ENCODE measurements at regions not wholly inside any gene's neighbourhood (a gene's known extent, or its start where the extent isn't known, plus 50 kb on each side); places are given as distances from the start of the nearest gene placed in this dataset.
A peak's percentile ranks its signal among the peaks of the same experiment; 100 is the strongest.
"Not testable (repeated sequence)": the region's sequence is repeated elsewhere in the genome, so short reads cannot be mapped to it uniquely, and the experiment has no call there.

DNA sequence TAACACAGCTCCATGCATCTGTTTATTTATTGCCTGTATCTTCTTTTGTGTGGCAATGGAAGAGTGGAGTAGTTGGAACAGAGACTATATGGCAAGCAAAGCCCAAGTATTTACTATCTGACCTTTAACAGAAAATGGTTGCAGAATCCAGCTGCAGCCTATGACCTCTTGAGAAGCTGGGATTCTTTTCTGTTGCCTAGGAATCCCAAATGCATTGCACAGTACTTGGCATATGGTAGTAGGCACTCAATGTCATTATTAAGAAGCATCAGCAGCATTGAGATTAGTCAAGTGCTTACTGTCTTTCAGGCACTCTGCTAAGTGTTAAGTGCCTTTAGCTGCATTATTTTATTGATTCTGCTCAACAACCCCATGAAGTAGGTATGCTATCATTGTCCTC lies 331.6 kb downstream of the CCDC85A start:
- DNase-seq (ENCODE audit: low read depth) = no peak

DNA sequence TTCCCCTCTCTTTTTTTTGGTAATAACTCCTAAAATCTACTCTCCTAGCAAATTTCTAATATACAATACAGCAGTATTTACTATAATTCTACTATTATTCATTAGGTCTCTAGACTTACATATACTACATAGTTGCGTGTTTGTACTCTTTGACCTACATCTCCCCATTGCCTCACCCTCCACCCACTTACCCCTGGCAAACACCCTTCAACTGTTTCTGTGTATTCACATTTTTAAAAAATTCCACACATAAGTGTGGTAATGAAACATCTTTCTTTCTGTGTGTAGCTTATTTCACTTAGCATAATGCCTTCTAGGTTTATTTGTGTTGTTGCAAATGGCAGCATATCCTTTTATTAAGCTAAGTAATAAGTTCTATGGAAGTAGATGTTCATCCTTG lies 336.0 kb downstream of the CCDC85A start:
- no peak for DNase-seq (ENCODE audit: low read depth)

DNA sequence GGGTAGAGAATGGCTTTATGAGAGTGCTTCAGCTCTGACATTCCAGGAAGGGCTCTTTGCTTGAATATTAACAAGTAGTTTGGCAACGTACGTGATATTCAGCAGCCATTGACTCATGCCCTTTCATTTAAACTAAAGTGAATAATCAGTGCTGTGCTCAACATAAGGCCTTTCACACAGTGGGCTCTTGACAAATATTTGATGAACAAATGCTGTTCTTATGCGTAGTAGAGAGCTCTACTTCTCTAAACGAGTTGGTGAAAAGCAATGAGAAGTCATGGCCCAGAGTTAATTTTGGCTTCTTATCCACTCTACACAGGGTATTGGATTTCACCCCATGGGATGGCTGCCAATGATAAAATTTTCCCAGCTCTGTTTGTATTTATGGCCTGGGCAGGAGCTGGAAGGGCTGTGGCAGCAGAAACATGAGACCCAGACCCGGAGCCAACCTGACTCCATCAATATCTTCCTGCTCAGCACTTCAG lies 338.9 kb downstream of the CCDC85A start:
- DNase-seq (ENCODE audit: low read depth) = no peak

DNA sequence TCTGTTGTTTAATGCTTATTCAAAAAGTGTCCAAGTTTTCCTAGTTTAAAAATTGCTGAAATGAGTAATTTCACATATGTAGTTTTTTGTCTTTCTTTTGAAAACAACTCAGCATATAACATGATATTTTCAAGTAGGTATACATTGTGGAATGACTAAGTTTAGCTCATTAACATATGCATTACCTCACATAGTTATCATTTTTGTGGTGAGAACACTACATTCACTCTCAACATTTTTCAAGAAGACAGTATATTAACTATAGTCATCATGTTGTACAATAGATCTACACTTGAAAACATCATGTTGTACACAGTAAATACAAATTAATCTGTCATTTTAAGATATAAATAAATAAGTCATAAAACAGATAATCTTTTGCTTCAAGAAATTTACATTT lies 340.0 kb downstream of the CCDC85A start:
- DNase-seq (ENCODE audit: low read depth) = no peak

DNA sequence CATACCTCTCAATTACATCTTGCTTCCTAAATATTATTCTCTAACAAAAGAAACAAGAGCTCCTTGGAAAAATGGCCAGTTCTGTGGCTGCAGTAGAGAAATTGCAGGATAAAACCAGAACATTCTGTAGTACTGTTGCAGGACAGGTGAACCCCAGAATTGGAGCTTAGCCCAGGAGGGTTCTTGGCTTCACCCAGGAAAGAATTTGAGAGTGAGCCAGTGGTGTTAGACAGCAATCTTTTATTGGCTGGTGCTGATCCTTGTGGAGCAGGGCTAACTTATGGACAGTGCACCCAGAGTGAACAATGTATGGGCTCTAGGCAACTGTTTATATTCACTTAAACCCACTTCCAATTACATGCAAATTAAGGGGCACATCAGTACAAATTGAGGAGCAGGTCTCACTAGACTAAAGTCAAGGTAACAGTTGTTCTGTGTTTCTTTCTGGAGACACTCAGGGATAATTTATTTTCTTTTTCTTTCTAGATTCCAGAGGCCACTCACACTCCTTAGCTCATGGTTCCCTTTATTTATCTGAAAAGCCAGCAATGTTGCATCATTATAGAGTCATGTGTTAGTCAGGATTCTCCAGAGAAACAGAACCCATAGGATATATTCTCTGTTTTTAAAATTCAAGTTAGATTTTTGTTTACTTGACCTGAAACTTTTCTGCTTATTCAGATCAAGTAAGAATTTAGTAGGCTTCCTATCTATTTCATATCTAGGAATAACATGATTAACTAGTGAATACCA lies 348.1 kb downstream of the CCDC85A start:
- no peak for DNase-seq (ENCODE audit: low read depth)

DNA sequence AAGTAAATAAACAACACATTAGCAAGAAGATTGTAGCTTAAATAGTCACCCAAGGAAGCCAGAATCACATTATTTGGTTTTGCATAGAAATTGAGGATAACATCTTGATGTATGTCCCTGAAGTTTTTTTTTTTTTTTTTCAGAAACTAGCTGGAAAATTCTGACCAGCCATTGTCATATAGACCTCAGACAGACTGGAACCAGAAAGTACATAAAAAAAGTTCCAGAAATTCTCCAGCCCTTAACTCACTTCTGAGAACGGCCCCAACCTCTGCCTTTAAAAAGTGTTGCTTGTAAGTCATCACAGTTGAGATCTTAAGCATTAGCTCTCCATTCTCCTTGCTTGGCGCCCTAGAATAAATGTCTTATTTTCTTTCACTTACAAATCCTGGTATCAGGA lies 350.5 kb downstream of the CCDC85A start:
- peak; percentile 74 for DNase-seq (ENCODE audit: low read depth)

DNA sequence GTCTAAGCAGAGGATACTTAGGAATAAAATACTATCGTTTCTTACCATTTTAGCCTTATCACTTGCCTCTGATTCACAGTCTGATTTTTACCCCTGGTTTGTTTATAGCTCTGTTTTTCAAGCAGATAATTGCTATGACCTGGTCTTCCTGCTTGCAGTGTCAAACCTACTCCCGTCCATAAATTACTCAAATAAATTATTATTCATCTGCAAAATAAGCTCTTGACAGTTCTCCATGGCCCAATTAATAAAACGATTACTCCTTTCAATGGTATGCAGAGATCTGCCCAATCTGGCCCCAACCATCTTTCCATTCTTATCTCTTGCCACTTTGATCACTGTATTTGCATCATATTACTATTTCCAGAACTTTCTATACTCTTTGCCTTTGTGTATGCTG lies 354.0 kb downstream of the CCDC85A start:
- no peak for DNase-seq (ENCODE audit: low read depth)

DNA sequence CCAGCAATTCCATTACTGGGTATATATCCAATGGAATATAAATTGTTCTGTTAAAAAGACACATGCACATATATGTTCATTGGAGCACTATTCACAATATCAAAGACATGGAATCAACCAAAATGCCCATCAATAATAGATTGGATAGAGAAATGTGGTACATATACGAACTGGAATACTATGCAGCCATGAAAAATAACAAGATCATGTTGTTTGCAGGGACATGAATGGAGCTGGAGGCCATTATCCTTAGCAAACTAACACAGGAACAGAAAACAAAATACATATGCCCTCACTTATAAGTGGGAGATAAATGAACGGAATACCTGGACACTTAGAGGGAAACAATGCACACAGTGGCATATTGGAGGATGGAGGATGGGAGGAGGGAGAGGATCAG lies 355.8 kb downstream of the CCDC85A start:
- no peak for DNase-seq (ENCODE audit: low read depth)

DNA sequence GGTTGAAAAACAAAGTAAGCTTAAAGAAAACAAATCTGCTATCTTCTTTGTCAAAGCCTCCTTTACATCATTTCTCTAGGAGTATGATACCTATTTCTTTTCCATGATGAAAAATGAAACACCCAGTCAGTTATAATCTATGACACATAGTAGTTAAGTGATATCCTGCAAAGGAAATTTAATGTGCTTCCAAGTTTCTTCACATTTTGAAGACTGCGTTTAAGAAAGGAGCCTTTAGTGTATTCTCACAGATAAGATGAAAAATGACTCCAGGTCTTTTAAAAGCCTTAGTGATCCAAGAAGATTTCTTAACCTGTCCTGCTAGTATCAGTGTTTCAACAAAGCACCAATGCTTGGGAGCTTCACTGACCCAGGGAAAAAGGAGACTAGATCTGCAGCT lies 356.7 kb downstream of the CCDC85A start:
- no peak for DNase-seq (ENCODE audit: low read depth)

DNA sequence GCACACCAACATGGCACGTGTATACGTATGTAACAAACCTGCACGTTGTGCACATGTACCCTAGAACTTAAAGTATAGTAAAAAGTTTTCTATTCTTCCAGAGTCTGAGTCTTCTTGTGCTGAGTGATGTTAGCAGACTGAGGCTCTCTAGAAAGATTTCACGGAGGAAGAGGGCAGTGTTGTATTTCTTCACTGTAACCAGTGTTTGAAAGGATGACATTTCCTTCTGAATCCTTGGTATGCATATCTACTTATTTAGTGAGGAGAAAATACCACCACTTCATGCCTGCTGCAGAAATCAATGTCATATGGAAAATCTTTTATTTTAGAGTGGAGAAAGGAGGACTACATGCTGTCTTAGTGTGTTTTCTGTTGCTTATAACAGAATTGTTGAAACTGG lies 357.1 kb downstream of the CCDC85A start:
- DNase-seq (ENCODE audit: low read depth) = no peak

DNA sequence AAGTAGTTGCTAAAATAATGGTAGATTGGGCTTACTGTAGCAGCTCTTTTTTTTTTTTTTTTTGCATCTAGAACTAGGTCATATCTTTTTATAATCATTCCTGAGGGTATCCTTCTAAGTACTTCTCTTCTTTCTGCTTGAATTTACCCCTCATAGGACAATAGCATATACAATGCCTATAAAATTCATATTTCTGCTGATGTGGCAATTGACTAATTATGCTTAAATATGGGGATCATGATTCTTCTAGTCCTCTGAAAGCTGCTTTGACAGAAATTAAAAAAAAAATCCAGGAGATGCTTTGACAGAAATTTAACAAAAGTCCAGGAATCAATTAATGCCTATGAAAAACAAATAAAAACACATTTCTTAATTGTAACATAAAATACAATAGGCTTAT lies 358.4 kb downstream of the CCDC85A start:
- DNase-seq (ENCODE audit: low read depth) = no peak

DNA sequence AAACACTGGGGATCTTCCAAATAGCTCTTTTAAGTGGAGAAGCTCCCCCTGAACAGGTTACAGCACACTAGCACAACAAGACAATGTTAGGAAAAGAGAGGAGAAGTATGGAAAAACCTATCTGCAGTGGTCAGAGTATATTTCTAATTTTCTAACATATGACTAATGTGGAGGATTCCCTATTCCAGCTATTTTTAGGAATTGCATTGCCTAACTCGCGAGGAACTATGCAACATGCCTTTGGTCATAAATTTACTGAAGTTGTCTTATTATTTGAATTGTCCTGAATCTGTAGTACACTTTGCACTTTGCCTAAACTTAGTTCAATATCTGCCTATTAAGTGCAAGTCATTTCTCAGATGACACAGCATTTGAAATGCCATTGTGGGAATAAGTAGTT lies 381.4 kb downstream of the CCDC85A start:
- DNase-seq (ENCODE audit: low read depth) = no peak

DNA sequence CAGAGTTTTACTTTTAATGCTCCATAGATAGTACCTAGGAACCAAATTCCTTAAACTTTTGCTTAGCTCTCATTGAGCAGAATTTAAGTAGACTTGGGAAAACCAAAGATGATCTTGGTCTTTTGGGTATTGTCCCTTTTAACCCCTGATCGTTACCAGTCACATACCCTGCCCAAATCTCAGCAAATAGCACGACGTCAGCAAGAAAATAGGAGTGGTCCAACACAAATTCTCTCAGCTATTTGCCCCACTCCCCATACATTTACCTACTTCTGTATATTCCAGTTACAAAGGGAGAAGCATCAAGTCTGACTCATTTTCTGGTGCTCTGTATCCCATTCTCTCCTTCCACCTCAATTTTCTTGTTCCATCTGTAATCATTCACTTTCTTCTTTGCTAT lies 387.3 kb downstream of the CCDC85A start:
- DNase-seq (ENCODE audit: low read depth) = no peak

DNA sequence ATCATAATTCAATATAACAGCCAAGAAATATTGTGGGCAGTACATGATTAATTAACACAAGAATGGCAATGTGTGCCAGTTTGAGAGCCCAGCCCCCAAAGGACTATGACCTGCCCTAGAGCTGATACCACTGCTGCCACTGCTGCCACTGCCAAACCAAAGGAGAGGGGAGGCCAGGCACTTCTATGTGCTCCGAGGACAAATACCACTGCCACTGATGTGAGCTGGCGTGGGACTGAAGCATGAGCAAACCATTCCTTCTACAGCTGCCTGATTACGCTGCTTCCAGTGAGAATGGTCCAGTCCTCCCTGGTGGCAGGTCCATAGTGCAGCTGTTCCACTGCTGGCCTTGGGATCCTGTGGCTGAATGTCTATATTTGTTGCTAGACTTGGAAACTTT lies 392.2 kb downstream of the CCDC85A start:
- DNase-seq (ENCODE audit: low read depth) = no peak

DNA sequence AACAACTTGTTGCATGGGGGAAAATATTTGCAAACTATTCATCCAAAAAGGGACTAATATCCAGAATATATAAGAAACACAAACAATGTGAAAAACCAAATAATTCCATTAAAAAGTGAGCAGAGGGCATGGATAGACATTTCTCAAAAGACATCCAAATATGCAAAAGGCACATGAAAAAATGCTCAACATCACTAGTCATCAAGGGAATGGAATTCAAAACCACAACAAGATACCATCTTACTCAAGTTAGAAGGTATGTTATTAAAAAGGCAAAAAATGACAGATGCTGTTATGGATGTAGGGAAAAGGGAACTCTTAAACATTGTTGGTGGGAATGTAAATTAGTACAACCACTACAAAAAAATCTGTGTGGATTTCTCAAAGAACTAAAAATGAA lies 396.5 kb downstream of the CCDC85A start:
- DNase-seq (ENCODE audit: low read depth) = peak; percentile 93

DNA sequence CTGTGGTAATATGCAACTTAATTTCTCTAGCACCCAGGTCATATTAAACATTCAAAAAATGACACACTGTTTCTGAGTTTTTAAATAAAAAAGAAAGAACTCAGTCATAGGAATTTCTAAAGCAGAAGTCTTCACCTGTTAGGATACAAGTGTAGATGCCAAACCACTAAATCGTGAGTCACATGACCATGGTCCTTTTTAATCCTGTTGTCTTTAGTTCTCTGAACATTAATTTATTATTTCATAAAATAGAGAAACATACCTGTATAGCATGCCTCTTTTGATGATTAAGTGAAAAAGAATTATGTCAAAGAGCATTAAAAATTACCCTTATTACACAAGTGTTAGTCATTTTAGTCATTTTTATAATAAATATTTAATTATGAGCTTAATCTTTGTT lies 398.8 kb downstream of the CCDC85A start:
- DNase-seq (ENCODE audit: low read depth) = no peak

DNA sequence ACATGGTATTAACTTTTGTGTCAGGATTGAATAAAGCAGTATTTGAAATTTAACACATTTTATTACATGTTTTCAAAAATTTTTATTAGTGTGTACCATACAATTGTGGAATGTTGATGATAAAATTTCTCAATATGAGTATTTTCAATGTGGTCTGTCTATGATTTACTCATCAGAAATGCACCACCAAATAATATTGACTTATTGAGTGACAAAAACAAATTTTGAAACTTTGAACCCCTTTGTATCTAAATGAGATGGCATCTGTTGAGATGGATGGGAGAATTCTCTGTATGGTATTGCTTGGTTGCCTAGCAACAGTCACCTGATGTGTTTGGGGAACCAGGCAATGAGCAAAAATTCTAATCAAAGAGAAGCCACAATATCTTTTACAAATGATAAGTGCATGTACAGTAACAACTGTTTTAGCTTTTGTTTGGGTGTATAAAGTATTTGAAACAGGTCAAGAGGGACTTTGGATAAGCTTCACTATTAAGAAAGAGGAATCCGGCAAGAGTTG lies 400.1 kb downstream of the CCDC85A start:
- DNase-seq (ENCODE audit: low read depth) = no peak

DNA sequence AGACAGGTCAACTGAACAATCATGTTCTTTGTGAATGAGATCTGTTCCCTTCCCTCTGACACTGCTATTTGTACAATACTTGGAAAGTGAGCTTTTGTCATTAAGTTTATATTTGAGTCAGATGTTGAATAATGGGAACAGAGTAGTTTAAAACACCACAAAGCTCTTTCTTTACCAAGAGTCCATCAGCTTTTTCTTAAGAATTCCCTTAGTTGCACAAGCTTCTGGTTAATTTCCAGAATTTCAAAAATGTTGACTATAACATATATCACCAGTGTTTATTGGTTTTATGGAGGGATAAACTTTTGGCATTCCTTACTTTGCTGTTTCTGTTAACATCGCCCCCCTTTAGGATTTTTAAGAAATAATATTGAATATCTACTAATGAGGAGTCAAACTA lies 403.7 kb downstream of the CCDC85A start:
- DNase-seq (ENCODE audit: low read depth) = peak; percentile 53

DNA sequence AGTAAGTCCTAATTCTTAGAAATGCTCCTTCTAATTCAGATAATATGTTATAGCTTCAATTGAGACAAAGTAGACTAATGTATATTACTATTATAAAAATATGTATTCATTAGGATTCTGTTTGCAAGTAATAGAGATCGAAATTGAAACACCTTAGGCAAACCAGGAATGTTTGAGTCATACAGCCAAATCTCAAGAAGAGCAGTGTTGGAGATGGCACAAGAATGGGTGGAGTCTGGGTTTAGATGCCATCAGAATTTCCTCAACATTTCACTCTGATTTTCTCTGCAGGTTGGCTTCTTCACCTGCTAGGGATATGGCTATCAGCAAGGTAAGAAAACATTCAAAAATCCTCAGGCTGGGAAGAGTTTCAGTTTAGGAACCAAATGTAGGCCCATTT lies 405.4 kb downstream of the CCDC85A start:
- no peak for DNase-seq (ENCODE audit: low read depth)

DNA sequence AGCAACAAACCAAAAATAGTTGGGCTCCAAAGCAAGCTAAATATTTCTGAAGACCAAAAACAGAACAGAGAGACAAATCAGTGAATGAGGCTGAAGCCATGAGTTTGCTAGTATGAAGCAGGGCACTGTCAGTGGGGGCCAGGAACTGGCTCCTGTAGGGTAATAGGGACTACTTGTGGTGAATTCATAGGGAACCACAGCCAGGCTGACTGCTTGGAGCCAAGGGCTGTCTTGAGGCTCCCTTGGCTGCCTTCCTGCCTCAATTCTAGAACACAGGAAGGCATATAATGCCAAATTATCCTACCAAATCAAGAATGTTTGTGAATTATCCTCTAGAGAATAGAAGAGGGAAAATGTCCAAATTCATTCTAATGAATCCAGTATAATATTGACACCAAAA lies 406.0 kb downstream of the CCDC85A start:
- no peak for DNase-seq (ENCODE audit: low read depth)

DNA sequence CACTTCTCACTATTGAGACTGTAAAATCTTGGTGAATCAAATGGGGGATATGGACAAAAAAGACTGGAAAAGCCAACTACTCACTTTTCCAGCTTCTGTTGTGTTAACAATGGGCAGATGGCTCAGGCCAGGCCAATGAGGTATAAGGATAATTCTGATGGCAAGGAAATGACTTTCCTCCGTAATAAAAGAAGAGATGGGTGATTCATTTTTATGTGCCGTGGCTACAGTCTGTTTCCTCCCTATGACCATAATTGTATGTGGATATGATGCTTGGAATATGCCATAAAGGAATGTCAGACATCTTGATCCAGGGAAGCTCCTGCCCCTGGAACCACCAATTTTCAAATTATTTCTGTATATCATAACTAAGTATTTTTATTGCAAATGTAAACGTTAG lies 406.8 kb downstream of the CCDC85A start:
- DNase-seq (ENCODE audit: low read depth) = no peak

DNA sequence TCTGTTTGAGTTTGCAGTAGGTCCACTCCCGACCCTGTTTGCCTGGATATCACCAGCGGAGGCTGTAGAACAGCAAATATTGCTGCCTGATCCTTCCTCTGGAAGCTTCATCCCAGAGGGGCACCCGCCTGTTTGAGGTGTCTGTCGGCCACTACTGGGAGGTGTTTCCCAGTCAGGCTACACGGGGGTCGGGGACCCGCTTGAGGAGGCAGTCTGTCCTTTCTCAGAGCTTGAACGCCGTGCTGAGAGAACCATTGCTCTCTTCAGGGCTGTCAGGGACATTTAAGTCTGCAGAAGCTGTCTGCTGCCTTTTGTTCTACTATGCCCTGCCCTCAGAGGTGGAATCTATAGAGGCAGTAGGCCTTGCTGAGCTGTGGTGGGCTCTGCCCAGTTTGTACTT lies 422.3 kb downstream of the CCDC85A start:
- DNase-seq (ENCODE audit: low read depth) = not testable (repeated sequence)

DNA sequence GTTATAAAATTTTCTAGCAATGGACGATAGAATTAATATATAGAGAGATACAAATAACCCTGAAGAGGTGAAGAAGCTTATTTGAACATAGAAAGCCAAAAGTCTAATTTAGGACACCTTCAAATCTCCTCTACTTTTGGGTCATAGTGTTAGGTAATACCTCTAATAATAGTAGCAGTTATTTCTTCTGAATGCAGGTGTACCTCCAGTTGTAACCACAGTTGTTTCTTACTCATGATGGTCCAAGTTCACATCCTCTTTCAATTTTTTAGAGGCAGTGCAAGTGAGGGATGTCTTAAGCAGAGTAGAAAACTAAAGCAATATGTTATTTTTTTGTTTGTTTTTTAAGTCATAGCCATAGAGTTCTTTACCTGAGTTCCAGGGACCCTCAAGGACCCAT lies 429.5 kb downstream of the CCDC85A start:
- DNase-seq (ENCODE audit: low read depth) = no peak

DNA sequence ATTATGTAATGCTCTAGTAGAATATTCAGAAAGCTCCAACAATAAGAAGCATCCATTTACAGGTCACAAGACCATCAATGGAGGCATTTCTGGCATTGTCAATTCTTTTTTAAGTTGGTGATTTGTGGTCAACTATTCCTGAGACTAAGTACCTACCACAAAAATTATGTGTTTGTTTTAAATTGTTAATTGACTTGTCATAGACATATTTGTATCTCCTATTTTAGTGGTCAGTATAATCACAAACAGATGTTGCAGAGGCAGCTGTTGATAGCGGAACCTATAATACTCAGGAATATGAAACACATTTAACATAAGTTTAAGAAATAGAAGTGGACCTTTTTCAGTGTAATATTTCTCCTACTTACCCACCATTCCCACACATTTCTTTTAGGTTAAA lies 430.1 kb downstream of the CCDC85A start:
- DNase-seq (ENCODE audit: low read depth) = peak; percentile 27

All from GM04503 (cell line).